HL-60/S4 treated with retinoic acid at 250 ng/mL for 4 days and 3 days (cell line): ENCODE measurements at regions not wholly inside any gene's neighbourhood (a gene's known extent, or its start where the extent isn't known, plus 50 kb on each side); places are given as distances from the start of the nearest gene placed in this dataset.

ENCODE experiments used
- in situ Hi-C: fragments of 300-500 bp; cut with MboI; formaldehyde crosslinking; loops from 2 replicates; pipeline ENCODE4 v1.7.0; 2022; ENCODE audit warnings: low sequenced_read_pairs

GRCh38 chr5:67720162-67720772 lies 495.3 kb upstream of the PIK3R1 start:
- in situ Hi-C loops, result no loop called here

- in situ Hi-C loops, result no loop called here
These were observed 505.4 kb upstream of the CD180 start for GRCh38 chr5:67702008-67702407.

GRCh38 chr5:67699560-67699959 lies 503.0 kb upstream of the CD180 start:
- in situ Hi-C loops, result no loop called here

GRCh38 chr5:67696446-67696845 lies 499.8 kb upstream of the CD180 start:
- in situ Hi-C loops, result no loop called here

GRCh38 chr5:67695369-67695768 lies 498.8 kb upstream of the CD180 start:
- in situ Hi-C loops, result no loop called here

GRCh38 chr5:67694810-67695191 lies 498.2 kb upstream of the CD180 start:
- in situ Hi-C loops, result no loop called here

GRCh38 chr5:67693956-67694809 lies 497.6 kb upstream of the CD180 start:
- in situ Hi-C loops, result no loop called here

- in situ Hi-C loops, result no loop called here
These were observed 490.1 kb upstream of the CD180 start for GRCh38 chr5:67686746-67687145.

GRCh38 chr5:67681703-67682102 lies 485.1 kb upstream of the CD180 start:
- in situ Hi-C loops, result no loop called here

- in situ Hi-C loops, result no loop called here
These were observed 483.5 kb upstream of the CD180 start for GRCh38 chr5:67680099-67680498.

- in situ Hi-C loops, result no loop called here
These were observed 482.7 kb upstream of the CD180 start for GRCh38 chr5:67679184-67679841.

GRCh38 chr5:67678594-67678993 lies 482.0 kb upstream of the CD180 start:
- in situ Hi-C loops, result no loop called here

GRCh38 chr5:67677422-67677970 lies 480.9 kb upstream of the CD180 start:
- in situ Hi-C loops, result no loop called here

- in situ Hi-C loops, result no loop called here
These were observed 480.3 kb upstream of the CD180 start for GRCh38 chr5:67676863-67677262.

- in situ Hi-C loops, result no loop called here
These were observed 477.6 kb upstream of the CD180 start for GRCh38 chr5:67674159-67674655.

- in situ Hi-C loops, result no loop called here
These were observed 477.0 kb upstream of the CD180 start for GRCh38 chr5:67673618-67674017.

GRCh38 chr5:67673180-67673579 lies 476.6 kb upstream of the CD180 start:
- in situ Hi-C loops, result no loop called here

- in situ Hi-C loops, result no loop called here
These were observed 476.0 kb upstream of the CD180 start for GRCh38 chr5:67672636-67673035.

- in situ Hi-C loops, result no loop called here
These were observed 473.3 kb upstream of the CD180 start for GRCh38 chr5:67669916-67670315.

- in situ Hi-C loops, result no loop called here
These were observed 463.6 kb upstream of the CD180 start for GRCh38 chr5:67660149-67660548.

- in situ Hi-C loops, result no loop called here
These were observed 462.7 kb upstream of the CD180 start for GRCh38 chr5:67659288-67659687.
